K562 (cell line): ENCODE measurements at regions not wholly inside any gene's neighbourhood (a gene's known extent, or its start where the extent isn't known, plus 50 kb on each side); places are given as distances from the start of the nearest gene placed in this dataset.

Experiments
- ATAC-seq: fragments of 200-7000 bp; cut with Tn5 transposase; 3 replicates; pipeline ENCODE4 v1.9.1; 2020; ENCODE audit warnings: moderate library complexity
- BruUV-seq: library from RNA; stranded (reverse); fragments of 400-500 nt; replicated peaks from 2 replicates; lab custom pipeline; 2021; lab: Mats Ljungman, UMichigan
- CTCF ChIA-PET: fragments of 300-600 bp; formaldehyde crosslinking; extraction: SDS; loops from one replicate; lab custom pipeline; 2021; ENCODE audit warnings: low intra/inter-chr PET ratio; lab: Yijun Ruan, JAX
- POLR2A ChIA-PET: fragments of 300-600, 350-650 bp; sonication (Branson Sonifier 250); formaldehyde crosslinking; extraction: SDS; loops from one replicate; lab custom pipeline; 2021; ENCODE audit warnings: antibody characterized with exemption, inconsistent platforms; lab: Yijun Ruan, JAX
- DNase-seq, 4 experiments: peaks; one replicate each; pipeline versions ENCODE4 v3.0.0 to v3.0.0-alpha.2; 2011 to 2018; ENCODE audit warnings: low spot score in 3 of 4, mixed read lengths in 3 of 4; ENCODE audit errors: extremely low read depth in 1 of 4
- FAIRE-seq: peaks from 2 replicates; lab custom pipeline; 2011; peaks lifted over from hg19 to GRCh38; lab: Jason Lieb, UNC
- H2AFZ ChIP-seq: 2 replicates; pipeline ENCODE4 v1.6.0; 2011; ENCODE audit warnings: low read depth, low read length, control low read depth, inconsistent platforms
- H3K27ac ChIP-seq: fragments of 200-600 bp; 3 replicates; pipeline ENCODE4 v1.8.0; 2011; ENCODE audit warnings: low read depth, mild to moderate bottlenecking, control low read depth, inconsistent platforms, low read length, moderate library complexity, mixed read lengths; ENCODE audit errors: extremely low read depth
- H3K27me3 ChIP-seq, 2 experiments: fragments of 300-600 bp in 1 of 2; 2 replicates in 1 of 2; 3 replicates in 1 of 2; pipeline versions ENCODE4 v1.6.0 to v1.8.0; 2011; ENCODE audit warnings: inconsistent platforms in 2 of 2, low read length in 2 of 2, mild to moderate bottlenecking in 1 of 2, mixed read lengths in 1 of 2, moderate library complexity in 1 of 2; ENCODE audit not compliant: control insufficient read depth in 2 of 2, insufficient read depth in 2 of 2
- H3K36me3 ChIP-seq: fragments of 300-600 bp; 3 replicates; pipeline ENCODE4 v1.8.0; 2011; ENCODE audit warnings: mild to moderate bottlenecking, low read length, inconsistent platforms; ENCODE audit not compliant: control insufficient read depth, insufficient read depth
- H3K4me1 ChIP-seq, 2 experiments: fragments of 200-600 bp in 1 of 2; replicated peaks in 1 of 2; 2 replicates in 1 of 2; 3 replicates in 1 of 2; pipeline versions ENCODE4 v1.5.1 to v1.8.0; 2011; ENCODE audit warnings: inconsistent platforms in 2 of 2, low read length in 2 of 2, mild to moderate bottlenecking in 1 of 2, mixed read lengths in 1 of 2, moderate library complexity in 1 of 2; ENCODE audit not compliant: control insufficient read depth in 2 of 2, insufficient read depth in 2 of 2
- H3K4me2 ChIP-seq: 2 replicates; pipeline ENCODE4 v1.6.1; 2011; ENCODE audit warnings: low read length, control low read depth, inconsistent platforms, mixed read lengths; ENCODE audit not compliant: insufficient read depth
- H3K4me3 ChIP-seq: fragments of 200-600 bp; sonication (generic), shearing (Covaris generic); 2 replicates; pipeline ENCODE4 v1.5.1; 2016; ENCODE audit warnings: control low read depth, inconsistent platforms
- H3K79me2 ChIP-seq: fragments of 200-600 bp; 3 replicates; pipeline ENCODE4 v1.8.0; 2011; ENCODE audit warnings: low read length, inconsistent platforms; ENCODE audit not compliant: control insufficient read depth, insufficient read depth
- H3K9ac ChIP-seq, 2 experiments: 2 replicates each; pipeline versions ENCODE4 v1.6.0 to v1.6.1; 2011; ENCODE audit warnings: low read depth in 2 of 2, low read length in 2 of 2, control low read depth in 1 of 2, inconsistent platforms in 1 of 2, mild to moderate bottlenecking in 1 of 2, mixed read lengths in 1 of 2; ENCODE audit not compliant: insufficient read depth in 1 of 2
- H3K9me1 ChIP-seq: one replicate; pipeline ENCODE4 v1.6.0; 2011; ENCODE audit warnings: inconsistent platforms, mild to moderate bottlenecking, low read length, moderate library complexity; ENCODE audit not compliant: control insufficient read depth, insufficient read depth
- H3K9me3 ChIP-seq: replicated peaks from 2 replicates; pipeline ENCODE4 v1.5.1; 2011; ENCODE audit warnings: low read depth, low read length, inconsistent platforms; ENCODE audit not compliant: control insufficient read depth, insufficient read depth
- H4K20me1 ChIP-seq: replicated peaks from 2 replicates; pipeline ENCODE4 v1.6.1; 2011; ENCODE audit warnings: low read length, inconsistent platforms, mixed read lengths; ENCODE audit not compliant: control insufficient read depth, insufficient read depth
- EHMT2 ChIP-seq: fragments of 450-650 bp; IDR thresholded peaks from 2 replicates; pipeline ENCODE4 v1.6.1; 2018; ENCODE audit warnings: antibody characterized with exemption
- NFRKB ChIP-seq: fragments of 450-650 bp; IDR thresholded peaks from 2 replicates; pipeline ENCODE4 v1.6.1; 2016; ENCODE audit warnings: low read depth
- POLR2AphosphoS5 ChIP-seq: IDR thresholded peaks from 2 replicates; pipeline ENCODE4 v1.6.1; 2011; ENCODE audit warnings: mild to moderate bottlenecking, low read depth, low read length, moderate library complexity; ENCODE audit not compliant: control insufficient read depth, insufficient read depth
- TBL1XR1 ChIP-seq, 2 experiments: IDR thresholded peaks; 2 replicates each; pipeline ENCODE4 v1.6.1; 2012; ENCODE audit warnings: improper control_type of control experiment in 2 of 2, low read length in 2 of 2, mild to moderate bottlenecking in 1 of 2
- THRAP3 ChIP-seq: fragments of 450-650 bp; IDR thresholded peaks from 2 replicates; pipeline ENCODE4 v1.6.1; 2016; ENCODE audit warnings: mild to moderate bottlenecking, inconsistent platforms, borderline replicate concordance
- USF2 ChIP-seq: sonication (generic); formaldehyde crosslinking; IDR thresholded peaks from 2 replicates; pipeline ENCODE4 v1.5.0; 2020; ENCODE audit warnings: missing genetic modification reagents
- ZBTB33 ChIP-seq: sonication (generic); formaldehyde crosslinking; IDR thresholded peaks from 2 replicates; pipeline ENCODE4 v1.8.1; 2023; ENCODE audit warnings: mild to moderate bottlenecking, missing genetic modification reagents
- WGBS: fragments of 100-300 bp; shearing (Covaris generic); methylation state at CpG from one replicate; pipeline ENCODE4 v1.1.6; 2016; ENCODE audit warnings: low coverage, mixed read lengths; ENCODE audit not compliant: insufficient coverage; ENCODE audit errors: missing lambda C conversion rate; 5-methylcytosine and 5-hydroxymethylcytosine counted together
- in situ Hi-C: fragments of 300-500 bp; cut with MboI; formaldehyde crosslinking; loops from 4 replicates; pipeline ENCODE4 v1.15.0; 2018; ENCODE audit warnings: inconsistent platforms, mixed read lengths
- intact Hi-C: fragments of 100-400 bp; cut with micrococcal nuclease; formaldehyde crosslinking; loops from 2 replicates; pipeline ENCODE4 v1.14.2; 2022
- TF ChIP-seq, protein P1 (sequence below): fragments of 450-650 bp; formaldehyde crosslinking; conservative IDR thresholded peaks from 2 replicates; pipeline ENCODE4 v1.4.0; 2022; ENCODE audit warnings: mild to moderate bottlenecking, missing genetic modification characterization
- TF ChIP-seq, protein P2 (sequence below): sonication (generic); formaldehyde crosslinking; IDR thresholded peaks from 2 replicates; pipeline ENCODE4 v1.8.1; 2023; ENCODE audit warnings: mild to moderate bottlenecking, missing genetic modification reagents, moderate library complexity
- TF ChIP-seq, protein P3 (sequence below): fragments of 250-450 bp; sonication (Bioruptor Pico); IDR thresholded peaks from 2 replicates; pipeline ENCODE4 v1.8.0; 2022; ENCODE audit warnings: moderate library complexity, mild to moderate bottlenecking, inconsistent platforms
- TF ChIP-seq, protein P4 (sequence below): sonication (generic); formaldehyde crosslinking; IDR thresholded peaks from 2 replicates; pipeline ENCODE4 v1.4.0; 2020; ENCODE audit warnings: mild to moderate bottlenecking, missing genetic modification reagents

GRCh38 chr4:25984796-25985195, 70.8 kb downstream of the SMIM20 start (continued):
- TF ChIP-seq, protein P1, sequence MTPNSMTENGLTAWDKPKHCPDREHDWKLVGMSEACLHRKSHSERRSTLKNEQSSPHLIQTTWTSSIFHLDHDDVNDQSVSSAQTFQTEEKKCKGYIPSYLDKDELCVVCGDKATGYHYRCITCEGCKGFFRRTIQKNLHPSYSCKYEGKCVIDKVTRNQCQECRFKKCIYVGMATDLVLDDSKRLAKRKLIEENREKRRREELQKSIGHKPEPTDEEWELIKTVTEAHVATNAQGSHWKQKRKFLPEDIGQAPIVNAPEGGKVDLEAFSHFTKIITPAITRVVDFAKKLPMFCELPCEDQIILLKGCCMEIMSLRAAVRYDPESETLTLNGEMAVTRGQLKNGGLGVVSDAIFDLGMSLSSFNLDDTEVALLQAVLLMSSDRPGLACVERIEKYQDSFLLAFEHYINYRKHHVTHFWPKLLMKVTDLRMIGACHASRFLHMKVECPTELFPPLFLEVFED (CRISPR knock-in tag): no peak
- TF ChIP-seq, protein P2, sequence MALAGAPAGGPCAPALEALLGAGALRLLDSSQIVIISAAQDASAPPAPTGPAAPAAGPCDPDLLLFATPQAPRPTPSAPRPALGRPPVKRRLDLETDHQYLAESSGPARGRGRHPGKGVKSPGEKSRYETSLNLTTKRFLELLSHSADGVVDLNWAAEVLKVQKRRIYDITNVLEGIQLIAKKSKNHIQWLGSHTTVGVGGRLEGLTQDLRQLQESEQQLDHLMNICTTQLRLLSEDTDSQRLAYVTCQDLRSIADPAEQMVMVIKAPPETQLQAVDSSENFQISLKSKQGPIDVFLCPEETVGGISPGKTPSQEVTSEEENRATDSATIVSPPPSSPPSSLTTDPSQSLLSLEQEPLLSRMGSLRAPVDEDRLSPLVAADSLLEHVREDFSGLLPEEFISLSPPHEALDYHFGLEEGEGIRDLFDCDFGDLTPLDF (CRISPR knock-in tag): no peak

- Histone ChIP-seq H3K36me3 (no peaks in the 10 kb centered on the region), H3K27ac (no peak overlapping the region), H3K4me2 (no peak overlapping the region), H3K27me3 (peaks cover 17 to 54% of the 10 kb centered on the region in 2 experiments; a peak in 4 of 5 replicates), H3K9me1 (no peaks in the 10 kb centered on the region), H3K4me1 (no peaks in the 10 kb centered on the region; a peak in 1 of 5 replicates), H3K9me3 (no peaks in the 10 kb centered on the region), H2AFZ (no peak overlapping the region), H3K79me2 (no peaks in the 10 kb centered on the region), H4K20me1 (no peaks in the 10 kb centered on the region), H3K4me3 (no peak overlapping the region), H3K9ac (no peak overlapping the region)
- ATAC-seq (no peak), FAIRE-seq (no peak), DNase-seq (no peak)
- BruUV-seq: no TSS peak
- in situ Hi-C loops: no loop called here
- ChIA-PET CTCF (no interaction called here), POLR2A (interaction anchor here (1.0 kb wide), 1 partner anchor 8 kb away, joined by 4 read pairs; no protein-coding TSS in a partner anchor)
- intact Hi-C loops: loop anchor here (10.0 kb wide), 1 partner anchor 542 kb away; no protein-coding TSS in a partner anchor
- WGBS: 6% methylated on average over 7 of the region's 7 CpGs
- TF ChIP-seq USF2 (CRISPR knock-in tag): no peak
- TF ChIP-seq NFRKB: no peak
- TF ChIP-seq EHMT2: no peak
- no peak for TF ChIP-seq THRAP3
- TF ChIP-seq, protein P3, sequence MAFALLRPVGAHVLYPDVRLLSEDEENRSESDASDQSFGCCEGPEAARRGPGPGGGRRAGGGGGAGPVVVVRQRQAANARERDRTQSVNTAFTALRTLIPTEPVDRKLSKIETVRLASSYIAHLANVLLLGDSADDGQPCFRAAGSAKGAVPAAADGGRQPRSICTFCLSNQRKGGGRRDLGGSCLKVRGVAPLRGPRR (CRISPR knock-in tag): no peak
- no peak for TF ChIP-seq TBL1XR1 (IDR thresholded peaks at IDR 0.05; ENCODE audit: low read length in 2 of 2)
- TF ChIP-seq POLR2AphosphoS5: no peak
- TF ChIP-seq, protein P4, sequence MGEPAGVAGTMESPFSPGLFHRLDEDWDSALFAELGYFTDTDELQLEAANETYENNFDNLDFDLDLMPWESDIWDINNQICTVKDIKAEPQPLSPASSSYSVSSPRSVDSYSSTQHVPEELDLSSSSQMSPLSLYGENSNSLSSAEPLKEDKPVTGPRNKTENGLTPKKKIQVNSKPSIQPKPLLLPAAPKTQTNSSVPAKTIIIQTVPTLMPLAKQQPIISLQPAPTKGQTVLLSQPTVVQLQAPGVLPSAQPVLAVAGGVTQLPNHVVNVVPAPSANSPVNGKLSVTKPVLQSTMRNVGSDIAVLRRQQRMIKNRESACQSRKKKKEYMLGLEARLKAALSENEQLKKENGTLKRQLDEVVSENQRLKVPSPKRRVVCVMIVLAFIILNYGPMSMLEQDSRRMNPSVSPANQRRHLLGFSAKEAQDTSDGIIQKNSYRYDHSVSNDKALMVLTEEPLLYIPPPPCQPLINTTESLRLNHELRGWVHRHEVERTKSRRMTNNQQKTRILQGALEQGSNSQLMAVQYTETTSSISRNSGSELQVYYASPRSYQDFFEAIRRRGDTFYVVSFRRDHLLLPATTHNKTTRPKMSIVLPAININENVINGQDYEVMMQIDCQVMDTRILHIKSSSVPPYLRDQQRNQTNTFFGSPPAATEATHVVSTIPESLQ (CRISPR knock-in tag): no peak
- TF ChIP-seq, protein P1 (CRISPR knock-in tag): no peak
- TF ChIP-seq ZBTB33 (CRISPR knock-in tag): no peak
Measured at GRCh38 chr4:25986807-25987206, 72.8 kb downstream of the SMIM20 start.
